Neuron (in vitro differentiated cells): ENCODE measurements at regions not wholly inside any gene's neighbourhood (a gene's known extent, or its start where the extent isn't known, plus 50 kb on each side); places are given as distances from the start of the nearest gene placed in this dataset.

ENCODE experiments used
- H2AFZ ChIP-seq: one replicate; pipeline ENCODE4 v1.6.1; 2013; ENCODE audit warnings: low read depth, mild to moderate bottlenecking, inconsistent platforms, low read length, moderate library complexity
- H3K27me3 ChIP-seq: one replicate; pipeline ENCODE4 v1.6.1; 2013; ENCODE audit warnings: low read length; ENCODE audit not compliant: insufficient read depth
- H3K36me3 ChIP-seq: one replicate; pipeline ENCODE4 v1.6.1; 2013; ENCODE audit warnings: low read length; ENCODE audit not compliant: insufficient read depth
- H3K4me1 ChIP-seq: one replicate; pipeline ENCODE4 v1.6.1; 2013; ENCODE audit warnings: low read length; ENCODE audit not compliant: insufficient read depth
- H3K4me3 ChIP-seq: 2 replicates; pipeline ENCODE4 v1.5.1; 2013; ENCODE audit warnings: mild to moderate bottlenecking, low read length, moderate library complexity
- H3K9me3 ChIP-seq: one replicate; pipeline ENCODE4 v1.6.1; 2013; ENCODE audit warnings: low read length

GRCh38 chr2:6423944-6424343 lies 441.8 kb downstream of the CMPK2 start:
- H3K27me3 ChIP-seq: no peaks in the 10 kb centered on the region
- no peak overlapping the region for H2AFZ ChIP-seq
- peaks cover 9% of the 10 kb centered on the region for H3K4me1 ChIP-seq
- H3K4me3 ChIP-seq: no peak overlapping the region
- no peaks in the 10 kb centered on the region for H3K36me3 ChIP-seq
- H3K9me3 ChIP-seq: no peaks in the 10 kb centered on the region

GRCh38 chr2:6425032-6425431 lies 440.7 kb downstream of the CMPK2 start:
- H3K27me3 ChIP-seq: no peaks in the 10 kb centered on the region
- H3K9me3 ChIP-seq: no peaks in the 10 kb centered on the region
- peaks cover 9% of the 10 kb centered on the region for H3K4me1 ChIP-seq
- H2AFZ ChIP-seq: no peak overlapping the region
- H3K36me3 ChIP-seq: no peaks in the 10 kb centered on the region
- no peak overlapping the region for H3K4me3 ChIP-seq

- Histone ChIP-seq H3K4me1 (peaks cover 2% of the 10 kb centered on the region), H2AFZ (no peak overlapping the region), H3K27me3 (no peaks in the 10 kb centered on the region), H3K4me3 (no peak overlapping the region), H3K9me3 (no peaks in the 10 kb centered on the region), H3K36me3 (no peaks in the 10 kb centered on the region)
Observed at GRCh38 chr2:6429210-6429986, 436.3 kb downstream of the CMPK2 start.

- Histone ChIP-seq H3K36me3 (no peaks in the 10 kb centered on the region), H3K27me3 (no peaks in the 10 kb centered on the region), H2AFZ (no peak overlapping the region), H3K9me3 (no peaks in the 10 kb centered on the region), H3K4me3 (no peak overlapping the region), H3K4me1 (no peaks in the 10 kb centered on the region)
Observed at GRCh38 chr2:6434438-6434837, 431.3 kb downstream of the CMPK2 start.

GRCh38 chr2:6441800-6442199 lies 423.9 kb downstream of the CMPK2 start:
- peaks cover 14% of the 10 kb centered on the region for H3K4me1 ChIP-seq
- H3K9me3 ChIP-seq: no peaks in the 10 kb centered on the region
- H3K36me3 ChIP-seq: no peaks in the 10 kb centered on the region
- H3K27me3 ChIP-seq: no peaks in the 10 kb centered on the region
- H2AFZ ChIP-seq: no peak overlapping the region
- H3K4me3 ChIP-seq: no peak overlapping the region

- H3K4me3 ChIP-seq: no peak overlapping the region
- H3K4me1 ChIP-seq: peaks cover 18% of the 10 kb centered on the region
- no peak overlapping the region for H2AFZ ChIP-seq
- no peaks in the 10 kb centered on the region for H3K36me3 ChIP-seq
- no peaks in the 10 kb centered on the region for H3K27me3 ChIP-seq
- no peaks in the 10 kb centered on the region for H3K9me3 ChIP-seq
Observed at GRCh38 chr2:6442252-6442985, 423.3 kb downstream of the CMPK2 start.

GRCh38 chr2:6443061-6443823 lies 422.5 kb downstream of the CMPK2 start:
- no peaks in the 10 kb centered on the region for H3K36me3 ChIP-seq
- no peak overlapping the region for H2AFZ ChIP-seq
- H3K9me3 ChIP-seq: no peaks in the 10 kb centered on the region
- peaks cover 25% of the 10 kb centered on the region for H3K4me1 ChIP-seq
- no peak overlapping the region for H3K4me3 ChIP-seq
- no peaks in the 10 kb centered on the region for H3K27me3 ChIP-seq

GRCh38 chr2:6444514-6444913 lies 421.2 kb downstream of the CMPK2 start:
- Histone ChIP-seq H3K9me3 (no peaks in the 10 kb centered on the region), H2AFZ (no peak overlapping the region), H3K27me3 (no peaks in the 10 kb centered on the region), H3K36me3 (no peaks in the 10 kb centered on the region), H3K4me3 (no peak overlapping the region), H3K4me1 (peaks cover 32% of the 10 kb centered on the region)

GRCh38 chr2:6445156-6445555 lies 420.6 kb downstream of the CMPK2 start:
- H3K36me3 ChIP-seq: no peaks in the 10 kb centered on the region
- peaks cover 38% of the 10 kb centered on the region for H3K4me1 ChIP-seq
- H3K9me3 ChIP-seq: no peaks in the 10 kb centered on the region
- H3K27me3 ChIP-seq: no peaks in the 10 kb centered on the region
- no peak overlapping the region for H3K4me3 ChIP-seq
- H2AFZ ChIP-seq: no peak overlapping the region

GRCh38 chr2:6446938-6447608 lies 418.6 kb downstream of the CMPK2 start:
- H3K4me1 ChIP-seq: peaks cover 45% of the 10 kb centered on the region
- H3K9me3 ChIP-seq: no peaks in the 10 kb centered on the region
- H3K27me3 ChIP-seq: no peaks in the 10 kb centered on the region
- no peaks in the 10 kb centered on the region for H3K36me3 ChIP-seq
- no peak overlapping the region for H2AFZ ChIP-seq
- H3K4me3 ChIP-seq: no peak overlapping the region

GRCh38 chr2:6448893-6449292 lies 416.8 kb downstream of the CMPK2 start:
- peaks cover 36% of the 10 kb centered on the region for H3K4me1 ChIP-seq
- H2AFZ ChIP-seq: no peak overlapping the region
- no peaks in the 10 kb centered on the region for H3K36me3 ChIP-seq
- H3K27me3 ChIP-seq: no peaks in the 10 kb centered on the region
- no peaks in the 10 kb centered on the region for H3K9me3 ChIP-seq
- no peak overlapping the region for H3K4me3 ChIP-seq

- Histone ChIP-seq H3K9me3 (no peaks in the 10 kb centered on the region), H2AFZ (no peak overlapping the region), H3K4me3 (no peak overlapping the region), H3K27me3 (no peaks in the 10 kb centered on the region), H3K36me3 (no peaks in the 10 kb centered on the region), H3K4me1 (peaks cover 36% of the 10 kb centered on the region)
Observed at GRCh38 chr2:6449343-6449742, 416.4 kb downstream of the CMPK2 start.
